ENCODE measurements at regions not wholly inside any gene's neighbourhood (a gene's known extent, or its start where the extent isn't known, plus 50 kb on each side); places are given as distances from the start of the nearest gene placed in this dataset.

- no peak overlapping the region for H3K4me2 ChIP-seq (ENCODE audit: low read depth, low read length)
- dilution Hi-C loops (cut with HindIII; ENCODE audit: low sequenced_read_pairs, unreplicated experiment): no loop called here
Measured at GRCh38 chr12:88273875-88274274, 131.8 kb downstream of the TMTC3 start.

More at GRCh38 chr12:88273875-88274274, 131.8 kb downstream of the TMTC3 start:
- no peak for ATAC-seq (ENCODE audit: low read depth)
- Histone ChIP-seq H2BK20ac (ENCODE audit: low read depth, low read length) (no peak overlapping the region), H3K9me3 (ENCODE audit: control insufficient read depth, insufficient read depth, low read length) (no peaks in the 10 kb centered on the region), H3K23ac (ENCODE audit: low read depth, low read length) (no peak overlapping the region), H3K27me3 (ENCODE audit: control insufficient read depth, insufficient read depth, low read length) (no peaks in the 10 kb centered on the region), H2BK120ac (ENCODE audit: low read depth, low read length) (no peak overlapping the region), H2AFZ (replicated peaks; ENCODE audit: low read length, poor library complexity) (no peak overlapping the region), H4K91ac (ENCODE audit: insufficient read depth, low read depth, low read length) (no peak overlapping the region), H3K4me3 (ENCODE audit: insufficient read depth, low read depth, low read length) (no peak overlapping the region), H3K27ac (ENCODE audit: insufficient read depth, low read length) (no peak overlapping the region), H3K14ac (replicated peaks; ENCODE audit: low read depth, low read length) (no peak overlapping the region), H4K5ac (ENCODE audit: low read depth, low read length) (no peak overlapping the region), H3K18ac (ENCODE audit: low read depth, low read length) (no peak overlapping the region), H2BK5ac (ENCODE audit: low read depth, low read length, poor library complexity, severe bottlenecking) (no peak overlapping the region), H3K4me1 (ENCODE audit: control insufficient read depth, insufficient read depth, low read length) (no peaks in the 10 kb centered on the region), H3K9me1 (ENCODE audit: insufficient read depth, low read length) (no peaks in the 10 kb centered on the region), H3K56ac (ENCODE audit: extremely low read depth, insufficient read depth, low read length) (no peak overlapping the region), H3K9ac (ENCODE audit: low read depth, low read length) (no peak overlapping the region), H2BK15ac (ENCODE audit: low read depth, low read length) (no peak overlapping the region), H2AK9ac (replicated peaks; ENCODE audit: low read depth, low read length, poor library complexity) (no peak overlapping the region), H3K4ac (ENCODE audit: low read depth, low read length) (no peak overlapping the region), H2AK5ac (ENCODE audit: low read depth, low read length) (no peak overlapping the region), H4K20me1 (ENCODE audit: insufficient read depth, low read length) (no peaks in the 10 kb centered on the region), H4K8ac (ENCODE audit: low read depth in 2 of 2, low read length in 2 of 2) (no peak overlapping the region), H3K79me1 (ENCODE audit: low read depth in 1 of 2, low read length in 2 of 2) (no peaks in the 10 kb centered on the region), H3K36me3 (ENCODE audit: control insufficient read depth, insufficient read depth, low read length) (no peaks in the 10 kb centered on the region)
- intact Hi-C loops (cut with micrococcal nuclease): no loop called here
- POLR2A ChIA-PET (ENCODE audit: unreplicated experiment): no interaction called here
- DNase-seq: no peak
- no CpG with 5 or more reads among the region's 2 CpGs for WGBS, 2 experiments (ENCODE audit: extremely low coverage in 2 of 2, insufficient read length in 1 of 2)
- no peak for TF ChIP-seq CEBPB (IDR thresholded peaks at IDR 0.05; ENCODE audit: low read depth, low read length)
- TF ChIP-seq MXI1 (IDR thresholded peaks at IDR 0.05; ENCODE audit: borderline replicate concordance, low read depth, low read length): no peak
- TF ChIP-seq CHD1 (IDR thresholded peaks at IDR 0.05; ENCODE audit: low read depth, low read length): no peak
- no peak for TF ChIP-seq FOS (IDR thresholded peaks at IDR 0.05; ENCODE audit: low read depth, low read length)
- TF ChIP-seq RCOR1 (IDR thresholded peaks at IDR 0.05; ENCODE audit: insufficient replicate concordance, low read length): no peak
- TF ChIP-seq BHLHE40 (IDR thresholded peaks at IDR 0.05; ENCODE audit: low read depth, low read length): no peak
- TF ChIP-seq USF2 (IDR thresholded peaks at IDR 0.05; ENCODE audit: low read depth, low read length): no peak
- no peak for TF ChIP-seq RAD21 (IDR thresholded peaks at IDR 0.05; ENCODE audit: low read length)
- no peak for TF ChIP-seq NFE2L2 (IDR thresholded peaks at IDR 0.05; ENCODE audit: low read depth, low read length)
- BruUV-seq (replicated peaks): no TSS peak
- in situ Hi-C loops (cut with MboI; ENCODE audit: low sequenced_read_pairs): no loop called here
- CTCF ChIA-PET: no interaction called here

Measured in IMR-90 (cell line).